HAP-1 (cell line): ENCODE measurements at regions not wholly inside any gene's neighbourhood (a gene's known extent, or its start where the extent isn't known, plus 50 kb on each side); places are given as distances from the start of the nearest gene placed in this dataset.

ENCODE experiments used
- DNase-seq, 2 experiments: peaks; one replicate each; pipeline ENCODE4 v3.0.0-alpha.2; 2016 to 2020; ENCODE audit warnings: low spot score in 2 of 2
- H3K27me3 ChIP-seq: fragments of 250-450 bp; sonication (Bioruptor Pico); 2 replicates; pipeline ENCODE4 v1.5.1; 2020; ENCODE audit warnings: low read depth, mild to moderate bottlenecking, moderate library complexity
- H3K36me3 ChIP-seq: fragments of 250-450 bp; sonication (Bioruptor Pico); replicated peaks from 2 replicates; pipeline ENCODE4 v1.5.1; 2020; ENCODE audit warnings: mild to moderate bottlenecking
- H3K4me1 ChIP-seq: fragments of 250-450 bp; sonication (Bioruptor Pico); 2 replicates; pipeline ENCODE4 v1.5.1; 2020; ENCODE audit warnings: mild to moderate bottlenecking
- H3K4me3 ChIP-seq: fragments of 250-450 bp; sonication (Bioruptor Pico); 2 replicates; pipeline ENCODE4 v1.5.1; 2020; ENCODE audit warnings: mild to moderate bottlenecking, moderate library complexity
- H3K9me3 ChIP-seq: fragments of 250-450 bp; sonication (Bioruptor Pico); 2 replicates; pipeline ENCODE4 v1.5.1; 2020; ENCODE audit warnings: mild to moderate bottlenecking, moderate library complexity
- in situ Hi-C: fragments of 300-500 bp; cut with MboI; formaldehyde crosslinking; loops from 3 replicates; pipeline ENCODE4 v1.14.3; 2020; ENCODE audit warnings: low sequenced_read_pairs, inconsistent platforms, mixed read lengths

- in situ Hi-C loops = no loop called here
- peaks cover 5% of the 10 kb centered on the region for H3K27me3 ChIP-seq
- H3K36me3 ChIP-seq = no peaks in the 10 kb centered on the region
- DNase-seq = peak in 1 of 2 experiments; percentile 50
- H3K9me3 ChIP-seq = no peaks in the 10 kb centered on the region; the same call in 1 of the 2 replicates
- H3K4me1 ChIP-seq = peaks cover 9% of the 10 kb centered on the region
- H3K4me3 ChIP-seq = no peak overlapping the region
Observed at GRCh38 chr2:40546439-40547191, 94.7 kb upstream of the SLC8A1 start.

GRCh38 chr2:40548521-40548920 lies 96.6 kb upstream of the SLC8A1 start:
- Histone ChIP-seq H3K4me3 (no peak overlapping the region), H3K36me3 (no peaks in the 10 kb centered on the region), H3K4me1 (peaks cover 9% of the 10 kb centered on the region), H3K27me3 (peaks cover 16% of the 10 kb centered on the region), H3K9me3 (no peaks in the 10 kb centered on the region; the same call in 1 of the 2 replicates)
- no peak for DNase-seq
- in situ Hi-C loops = no loop called here

- H3K4me3 ChIP-seq = no peak overlapping the region
- H3K4me1 ChIP-seq = peaks cover 12% of the 10 kb centered on the region
- no peak for DNase-seq
- H3K9me3 ChIP-seq = no peaks in the 10 kb centered on the region; the same call in 1 of the 2 replicates
- peaks cover 21% of the 10 kb centered on the region for H3K27me3 ChIP-seq
- H3K36me3 ChIP-seq = no peaks in the 10 kb centered on the region
- in situ Hi-C loops = loop anchor here (25.0 kb wide), 1 partner anchor 638 kb away; no protein-coding TSS in a partner anchor
Observed at GRCh38 chr2:40550085-40550484, 98.2 kb upstream of the SLC8A1 start.

- in situ Hi-C loops = loop anchor here (25.0 kb wide), 1 partner anchor 639 kb away; no protein-coding TSS in a partner anchor
- Histone ChIP-seq H3K4me3 (no peak overlapping the region), H3K4me1 (peaks cover 12% of the 10 kb centered on the region), H3K27me3 (peaks cover 21% of the 10 kb centered on the region), H3K36me3 (no peaks in the 10 kb centered on the region), H3K9me3 (no peaks in the 10 kb centered on the region)
- no peak for DNase-seq
Observed at GRCh38 chr2:40551081-40551480, 99.2 kb upstream of the SLC8A1 start.

- Histone ChIP-seq H3K27me3 (peaks cover 21% of the 10 kb centered on the region), H3K36me3 (no peaks in the 10 kb centered on the region), H3K9me3 (no peaks in the 10 kb centered on the region), H3K4me3 (no peak overlapping the region), H3K4me1 (peaks cover 3% of the 10 kb centered on the region; the same call in 1 of the 2 replicates)
- DNase-seq = peak; percentile 43 to 83
- in situ Hi-C loops = loop anchor here (25.0 kb wide), 1 partner anchor 642 kb away; no protein-coding TSS in a partner anchor
Observed at GRCh38 chr2:40554665-40555294, 102.9 kb upstream of the SLC8A1 start.

GRCh38 chr2:40556293-40556692 lies 104.4 kb upstream of the SLC8A1 start:
- in situ Hi-C loops = loop anchor here (25.0 kb wide), 1 partner anchor 644 kb away; no protein-coding TSS in a partner anchor
- H3K4me1 ChIP-seq = peaks cover 3% of the 10 kb centered on the region; the same call in 1 of the 2 replicates
- DNase-seq = no peak
- no peaks in the 10 kb centered on the region for H3K36me3 ChIP-seq
- H3K4me3 ChIP-seq = no peak overlapping the region
- no peaks in the 10 kb centered on the region for H3K9me3 ChIP-seq
- H3K27me3 ChIP-seq = peaks cover 20% of the 10 kb centered on the region

GRCh38 chr2:40556739-40557138 lies 104.8 kb upstream of the SLC8A1 start:
- DNase-seq = no peak
- Histone ChIP-seq H3K36me3 (no peaks in the 10 kb centered on the region), H3K9me3 (no peaks in the 10 kb centered on the region), H3K4me3 (no peak overlapping the region), H3K4me1 (peaks cover 3% of the 10 kb centered on the region; the same call in 1 of the 2 replicates), H3K27me3 (peaks cover 15% of the 10 kb centered on the region)
- in situ Hi-C loops = loop anchor here (25.0 kb wide), 1 partner anchor 644 kb away; no protein-coding TSS in a partner anchor

- no peaks in the 10 kb centered on the region for H3K36me3 ChIP-seq
- H3K27me3 ChIP-seq = peaks cover 3% of the 10 kb centered on the region; the same call in 1 of the 2 replicates
- in situ Hi-C loops = loop anchor here (25.0 kb wide), 1 partner anchor 646 kb away; no protein-coding TSS in a partner anchor
- peaks cover 3% of the 10 kb centered on the region; the same call in 1 of the 2 replicates for H3K4me1 ChIP-seq
- no peak for DNase-seq
- no peak overlapping the region for H3K4me3 ChIP-seq
- no peaks in the 10 kb centered on the region for H3K9me3 ChIP-seq
Observed at GRCh38 chr2:40558761-40559160, 106.9 kb upstream of the SLC8A1 start.

- DNase-seq = no peak
- Histone ChIP-seq H3K4me3 (no peak overlapping the region), H3K36me3 (no peaks in the 10 kb centered on the region), H3K27me3 (no peaks in the 10 kb centered on the region; the same call in 1 of the 2 replicates), H3K9me3 (no peaks in the 10 kb centered on the region), H3K4me1 (peaks cover 3% of the 10 kb centered on the region; the same call in 1 of the 2 replicates)
- in situ Hi-C loops = loop anchor here (25.0 kb wide), 1 partner anchor 647 kb away; no protein-coding TSS in a partner anchor
Observed at GRCh38 chr2:40559175-40559574, 107.3 kb upstream of the SLC8A1 start.

GRCh38 chr2:40564184-40564583 lies 112.3 kb upstream of the SLC8A1 start:
- DNase-seq = no peak
- Histone ChIP-seq H3K4me3 (no peak overlapping the region), H3K36me3 (no peaks in the 10 kb centered on the region), H3K9me3 (no peaks in the 10 kb centered on the region), H3K27me3 (no peaks in the 10 kb centered on the region), H3K4me1 (no peaks in the 10 kb centered on the region)
- in situ Hi-C loops = loop anchor here (25.0 kb wide), 1 partner anchor 652 kb away; no protein-coding TSS in a partner anchor

- DNase-seq = no peak
- in situ Hi-C loops = no loop called here
Observed at GRCh38 chr2:40579247-40579646, 127.4 kb upstream of the SLC8A1 start.

GRCh38 chr2:40584432-40584831 lies 132.5 kb upstream of the SLC8A1 start:
- no peak overlapping the region for H3K4me3 ChIP-seq
- in situ Hi-C loops = no loop called here
- no peaks in the 10 kb centered on the region for H3K36me3 ChIP-seq
- no peaks in the 10 kb centered on the region for H3K4me1 ChIP-seq
- H3K9me3 ChIP-seq = no peaks in the 10 kb centered on the region
- no peaks in the 10 kb centered on the region for H3K27me3 ChIP-seq
- no peak for DNase-seq

More at GRCh38 chr2:40579247-40579646, 127.4 kb upstream of the SLC8A1 start:
- no peaks in the 10 kb centered on the region for H3K27me3 ChIP-seq
- no peaks in the 10 kb centered on the region for H3K4me1 ChIP-seq
- no peaks in the 10 kb centered on the region for H3K9me3 ChIP-seq
- no peaks in the 10 kb centered on the region for H3K36me3 ChIP-seq
- H3K4me3 ChIP-seq = no peak overlapping the region

- Histone ChIP-seq H3K36me3 (no peaks in the 10 kb centered on the region), H3K4me3 (no peak overlapping the region), H3K4me1 (no peaks in the 10 kb centered on the region), H3K9me3 (no peaks in the 10 kb centered on the region), H3K27me3 (peaks cover 6% of the 10 kb centered on the region)
- in situ Hi-C loops = no loop called here
- no peak for DNase-seq
Observed at GRCh38 chr2:40591774-40592173, 139.9 kb upstream of the SLC8A1 start.

- no peak for DNase-seq
- peaks cover 6% of the 10 kb centered on the region for H3K27me3 ChIP-seq
- H3K4me1 ChIP-seq = no peaks in the 10 kb centered on the region
- in situ Hi-C loops = no loop called here
- H3K4me3 ChIP-seq = no peak overlapping the region
- no peaks in the 10 kb centered on the region for H3K36me3 ChIP-seq
- no peaks in the 10 kb centered on the region for H3K9me3 ChIP-seq
Observed at GRCh38 chr2:40592218-40592617, 140.3 kb upstream of the SLC8A1 start.
